Subcutaneous abdominal adipose tissue (tissue), 5 donors: ENCODE measurements at regions not wholly inside any gene's neighbourhood (a gene's known extent, or its start where the extent isn't known, plus 50 kb on each side); places are given as distances from the start of the nearest gene placed in this dataset.

Experiments
- H3K27ac ChIP-seq: one replicate; pipeline ENCODE4 v1.7.0; 2013; ENCODE audit warnings: low read depth, mild to moderate bottlenecking, inconsistent platforms, low read length, moderate library complexity
- H3K27me3 ChIP-seq, 5 donors: one replicate each; pipeline ENCODE4 v1.7.0; 2013; ENCODE audit warnings: low read length in 5 of 5, inconsistent platforms in 1 of 5; ENCODE audit not compliant: control insufficient read depth in 5 of 5, insufficient read depth in 4 of 5
- H3K36me3 ChIP-seq, 5 donors: one replicate each; pipeline ENCODE4 v1.7.0; 2013; ENCODE audit warnings: low read length in 5 of 5; ENCODE audit not compliant: control insufficient read depth in 5 of 5, insufficient read depth in 5 of 5
- H3K4me1 ChIP-seq, 5 donors: one replicate each; pipeline ENCODE4 v1.7.0; 2013; ENCODE audit warnings: low read length in 5 of 5, mild to moderate bottlenecking in 3 of 5, moderate library complexity in 1 of 5; ENCODE audit not compliant: control insufficient read depth in 5 of 5, insufficient read depth in 5 of 5
- H3K4me3 ChIP-seq, 5 donors: one replicate each; pipeline ENCODE4 v1.7.0; 2013; ENCODE audit warnings: low read length in 5 of 5, low read depth in 1 of 5
- H3K9ac ChIP-seq, 5 donors: one replicate each; pipeline ENCODE4 v1.7.0; 2013; ENCODE audit warnings: low read length in 5 of 5, mild to moderate bottlenecking in 4 of 5, moderate library complexity in 3 of 5
- H3K9me3 ChIP-seq, 5 donors: one replicate each; pipeline ENCODE4 v1.7.0; 2013; ENCODE audit warnings: low read length in 5 of 5; ENCODE audit not compliant: control insufficient read depth in 5 of 5
- donor health status: healthy.
- donor health status: healthy.
- donor health status: healthy.
- donor health status: healthy.
- donor health status: healthy.

GRCh38 chr15:31545257-31545656 is 218.6 kb downstream of the KLF13 start:
- no peaks in the 10 kb centered on the region for H3K27me3 ChIP-seq
- no peaks in the 10 kb centered on the region for H3K9me3 ChIP-seq
- H3K9ac ChIP-seq, result no peak overlapping the region
- no peak overlapping the region for H3K27ac ChIP-seq
- no peak overlapping the region for H3K4me3 ChIP-seq
- no peaks in the 10 kb centered on the region for H3K4me1 ChIP-seq
- no peaks in the 10 kb centered on the region for H3K36me3 ChIP-seq

GRCh38 chr15:31550211-31550977 is 223.8 kb downstream of the KLF13 start:
- Histone ChIP-seq H3K27ac (no peak overlapping the region), H3K4me1 (peaks cover 0 to 17% (median 8%) of the 10 kb centered on the region in 5 donors), H3K9ac (no peak overlapping the region), H3K36me3 (no peaks in the 10 kb centered on the region), H3K4me3 (no peak overlapping the region), H3K27me3 (no peaks in the 10 kb centered on the region), H3K9me3 (no peaks in the 10 kb centered on the region)

GRCh38 chr15:31551323-31551722 is 224.7 kb downstream of the KLF13 start:
- no peak overlapping the region for H3K9ac ChIP-seq

GRCh38 chr15:31552482-31553099 is 226.0 kb downstream of the KLF13 start:
- H3K4me3 ChIP-seq, result no peak overlapping the region
- no peak overlapping the region for H3K9ac ChIP-seq
- peaks cover 0 to 4% (median 0%) of the 10 kb centered on the region in 5 donors for H3K36me3 ChIP-seq
- no peak overlapping the region for H3K27ac ChIP-seq
- no peaks in the 10 kb centered on the region for H3K9me3 ChIP-seq
- no peaks in the 10 kb centered on the region for H3K27me3 ChIP-seq
- peaks cover 0 to 19% (median 8%) of the 10 kb centered on the region in 5 donors for H3K4me1 ChIP-seq

More at GRCh38 chr15:31551323-31551722, 224.7 kb downstream of the KLF13 start:
- Histone ChIP-seq H3K27ac (no peak overlapping the region), H3K36me3 (no peaks in the 10 kb centered on the region), H3K4me1 (peaks cover 0 to 19% (median 8%) of the 10 kb centered on the region in 5 donors), H3K4me3 (no peak overlapping the region), H3K27me3 (no peaks in the 10 kb centered on the region), H3K9me3 (no peaks in the 10 kb centered on the region)

- Histone ChIP-seq H3K27me3 (no peaks in the 10 kb centered on the region), H3K4me1 (peaks cover 0 to 19% (median 8%) of the 10 kb centered on the region in 5 donors), H3K4me3 (no peak overlapping the region), H3K36me3 (peaks cover 0 to 4% (median 0%) of the 10 kb centered on the region in 5 donors), H3K9me3 (no peaks in the 10 kb centered on the region), H3K9ac (peak overlapping the region in 1 of 5 donors; percentile 13), H3K27ac (peak overlapping the region; percentile 19)
Observed at GRCh38 chr15:31554261-31554660, 227.6 kb downstream of the KLF13 start.

- Histone ChIP-seq H3K27me3 (no peaks in the 10 kb centered on the region), H3K27ac (peak overlapping the region; percentile 19), H3K4me3 (no peak overlapping the region), H3K9me3 (no peaks in the 10 kb centered on the region), H3K4me1 (peaks cover 0 to 19% (median 8%) of the 10 kb centered on the region in 5 donors), H3K36me3 (peaks cover 0 to 4% (median 0%) of the 10 kb centered on the region in 5 donors), H3K9ac (peak overlapping the region in 1 of 5 donors; percentile 13)
Observed at GRCh38 chr15:31555022-31555421, 228.4 kb downstream of the KLF13 start.

GRCh38 chr15:31556494-31557150 is 230.0 kb downstream of the KLF13 start:
- Histone ChIP-seq H3K9me3 (no peaks in the 10 kb centered on the region), H3K4me3 (no peak overlapping the region), H3K9ac (no peak overlapping the region), H3K36me3 (peaks cover 0 to 4% (median 0%) of the 10 kb centered on the region in 5 donors), H3K27ac (no peak overlapping the region), H3K4me1 (peaks cover 0 to 19% (median 8%) of the 10 kb centered on the region in 5 donors), H3K27me3 (no peaks in the 10 kb centered on the region)

GRCh38 chr15:31557899-31558298 is 231.3 kb downstream of the KLF13 start:
- H3K27me3 ChIP-seq, result no peaks in the 10 kb centered on the region
- peaks cover 0 to 4% (median 0%) of the 10 kb centered on the region in 5 donors for H3K36me3 ChIP-seq
- no peak overlapping the region for H3K9ac ChIP-seq
- no peak overlapping the region for H3K27ac ChIP-seq
- no peaks in the 10 kb centered on the region for H3K9me3 ChIP-seq
- peaks cover 0 to 19% (median 8%) of the 10 kb centered on the region in 5 donors for H3K4me1 ChIP-seq
- H3K4me3 ChIP-seq, result no peak overlapping the region

GRCh38 chr15:31558840-31559239 is 232.2 kb downstream of the KLF13 start:
- H3K27ac ChIP-seq, result no peak overlapping the region
- peaks cover 0 to 4% (median 0%) of the 10 kb centered on the region in 5 donors for H3K36me3 ChIP-seq
- no peaks in the 10 kb centered on the region for H3K27me3 ChIP-seq
- no peak overlapping the region for H3K9ac ChIP-seq
- H3K9me3 ChIP-seq, result no peaks in the 10 kb centered on the region
- H3K4me3 ChIP-seq, result no peak overlapping the region
- H3K4me1 ChIP-seq, result peaks cover 0 to 19% (median 8%) of the 10 kb centered on the region in 5 donors

- Histone ChIP-seq H3K9ac (no peak overlapping the region), H3K4me3 (no peak overlapping the region), H3K27ac (no peak overlapping the region), H3K36me3 (peaks cover 0 to 4% (median 0%) of the 10 kb centered on the region in 5 donors), H3K4me1 (peaks cover 0 to 10% (median 3%) of the 10 kb centered on the region in 5 donors), H3K9me3 (no peaks in the 10 kb centered on the region), H3K27me3 (no peaks in the 10 kb centered on the region)
Observed at GRCh38 chr15:31559786-31560185, 233.2 kb downstream of the KLF13 start.
